ENCODE measurements at regions not wholly inside any gene's neighbourhood (a gene's known extent, or its start where the extent isn't known, plus 50 kb on each side); places are given as distances from the start of the nearest gene placed in this dataset.

GRCh38 chr15:100735129-100736053 lies 133.0 kb downstream of the ASB7 start:
- Mint-ChIP-seq H3K36me3 (ENCODE audit: low read depth) (no peaks in the 10 kb centered on the region), H3K9me3 (no peaks in the 10 kb centered on the region), H3K27me3 (ENCODE audit: low read depth) (no peaks in the 10 kb centered on the region), H3K4me1 (peaks cover 6% of the 10 kb centered on the region), H3K4me3 (no peak overlapping the region), H3K27ac (ENCODE audit: unreplicated experiment) (no peak overlapping the region)
- no peak for TF ChIP-seq CTCF (conservative IDR thresholded peaks at IDR 0.05)
- DNase-seq (ENCODE audit: low read depth, low spot score) = no peak

- Mint-ChIP-seq H3K9me3 (no peaks in the 10 kb centered on the region), H3K4me1 (peaks cover 3% of the 10 kb centered on the region), H3K36me3 (ENCODE audit: low read depth) (no peaks in the 10 kb centered on the region), H3K4me3 (no peak overlapping the region), H3K27me3 (ENCODE audit: low read depth) (no peaks in the 10 kb centered on the region), H3K27ac (ENCODE audit: unreplicated experiment) (no peak overlapping the region)
- no peak for DNase-seq (ENCODE audit: low read depth, low spot score)
- no peak for TF ChIP-seq CTCF (conservative IDR thresholded peaks at IDR 0.05)
Measured at GRCh38 chr15:100737214-100737613, 134.8 kb downstream of the ASB7 start.

GRCh38 chr15:100738614-100739013 lies 136.2 kb downstream of the ASB7 start:
- H3K36me3 Mint-ChIP-seq (ENCODE audit: low read depth) = no peaks in the 10 kb centered on the region
- H3K4me1 Mint-ChIP-seq = no peaks in the 10 kb centered on the region
- DNase-seq (ENCODE audit: low read depth, low spot score) = no peak
- peaks cover 2% of the 10 kb centered on the region for H3K27me3 Mint-ChIP-seq (ENCODE audit: low read depth)
- no peaks in the 10 kb centered on the region for H3K9me3 Mint-ChIP-seq
- no peak overlapping the region for H3K4me3 Mint-ChIP-seq
- TF ChIP-seq CTCF (conservative IDR thresholded peaks at IDR 0.05) = no peak
- no peak overlapping the region for H3K27ac Mint-ChIP-seq (ENCODE audit: unreplicated experiment)

GRCh38 chr15:100740138-100740537 lies 137.7 kb downstream of the ASB7 start:
- Mint-ChIP-seq H3K27me3 (ENCODE audit: low read depth) (peaks cover 2% of the 10 kb centered on the region), H3K4me3 (no peak overlapping the region), H3K36me3 (ENCODE audit: low read depth) (no peaks in the 10 kb centered on the region), H3K27ac (ENCODE audit: unreplicated experiment) (no peak overlapping the region), H3K4me1 (no peaks in the 10 kb centered on the region), H3K9me3 (no peaks in the 10 kb centered on the region)
- no peak for DNase-seq (ENCODE audit: low read depth, low spot score)
- no peak for TF ChIP-seq CTCF (conservative IDR thresholded peaks at IDR 0.05)

GRCh38 chr15:100751585-100751984 lies 128.0 kb upstream of the ALDH1A3 start:
- Mint-ChIP-seq H3K9me3 (peaks cover 10% of the 10 kb centered on the region), H3K4me3 (no peak overlapping the region), H3K4me1 (no peaks in the 10 kb centered on the region), H3K27ac (ENCODE audit: unreplicated experiment) (no peak overlapping the region), H3K36me3 (ENCODE audit: low read depth) (peaks cover 6% of the 10 kb centered on the region), H3K27me3 (ENCODE audit: low read depth) (peaks cover 2% of the 10 kb centered on the region)
- no peak for TF ChIP-seq CTCF (conservative IDR thresholded peaks at IDR 0.05)
- no peak for DNase-seq (ENCODE audit: low read depth, low spot score)

Measured in neural crest cell (in vitro differentiated cells).